Neural cell (in vitro differentiated cells): ENCODE measurements at regions not wholly inside any gene's neighbourhood (a gene's known extent, or its start where the extent isn't known, plus 50 kb on each side); places are given as distances from the start of the nearest gene placed in this dataset.

ENCODE experiments used
- H2AFZ ChIP-seq: fragments of 200-600, 300-800 bp; sonication (generic), shearing (Covaris generic); 2 replicates; pipeline ENCODE4 v1.6.0; 2014; ENCODE audit warnings: low read depth, mild to moderate bottlenecking, antibody characterized with exemption, low read length, moderate library complexity
- H3F3A ChIP-seq: fragments of 200-600 bp; shearing (Covaris generic); 2 replicates; pipeline ENCODE4 v1.6.1; 2016; ENCODE audit warnings: mild to moderate bottlenecking, moderate library complexity, mixed read lengths, antibody characterized with exemption, low read length; ENCODE audit not compliant: insufficient read depth, poor library complexity, severe bottlenecking
- H3K27ac ChIP-seq: fragments of 200-600, 300-800 bp; sonication (generic), shearing (Covaris generic); 2 replicates; pipeline ENCODE4 v1.5.1; 2014; ENCODE audit warnings: mild to moderate bottlenecking, low read length, moderate library complexity
- H3K27me3 ChIP-seq: fragments of 300-800, 200-600 bp; sonication (generic), shearing (Covaris generic); 2 replicates; pipeline ENCODE4 v1.6.0; 2014; ENCODE audit warnings: mild to moderate bottlenecking, low read depth, low read length, moderate library complexity; ENCODE audit not compliant: insufficient read depth
- H3K36me3 ChIP-seq: fragments of 300-800, 200-600 bp; sonication (generic), shearing (Covaris generic); 2 replicates; pipeline ENCODE4 v1.5.1; 2014; ENCODE audit warnings: mild to moderate bottlenecking, antibody characterized with exemption, low read length, moderate library complexity; ENCODE audit not compliant: insufficient read depth
- H3K4me2 ChIP-seq: fragments of 300-800, 200-600 bp; sonication (generic), shearing (Covaris generic); 2 replicates; pipeline ENCODE4 v1.6.0; 2014; ENCODE audit warnings: mild to moderate bottlenecking, low read length
- H3K4me3 ChIP-seq: fragments of 300-800, 200-600 bp; sonication (generic), shearing (Covaris generic); 2 replicates; pipeline ENCODE4 v1.5.1; 2014; ENCODE audit warnings: mild to moderate bottlenecking, low read length, moderate library complexity
- H3K79me2 ChIP-seq: fragments of 200-600 bp; shearing (Covaris generic); replicated peaks from 2 replicates; pipeline ENCODE4 v1.6.0; 2014; ENCODE audit warnings: mild to moderate bottlenecking, low read length, moderate library complexity; ENCODE audit not compliant: insufficient read depth
- H3K9ac ChIP-seq: fragments of 300-800, 200-600 bp; sonication (generic), shearing (Covaris generic); 2 replicates; pipeline ENCODE4 v1.6.1; 2016; ENCODE audit warnings: mild to moderate bottlenecking, low read length, mixed read lengths
- H3K9me2 ChIP-seq: fragments of 200-600 bp; shearing (Covaris generic); 2 replicates; pipeline ENCODE4 v1.6.1; 2016; ENCODE audit warnings: mild to moderate bottlenecking, low read length, mixed read lengths; ENCODE audit not compliant: insufficient read depth
- H3K9me3 ChIP-seq: fragments of 200-600, 300-800 bp; sonication (generic), shearing (Covaris generic); 2 replicates; pipeline ENCODE4 v1.6.1; 2016; ENCODE audit warnings: mild to moderate bottlenecking, mixed run types, low read length, moderate library complexity, mixed read lengths
- H4K20me1 ChIP-seq: fragments of 200-600 bp; shearing (Covaris generic); 2 replicates; pipeline ENCODE4 v1.6.1; 2016; ENCODE audit warnings: mild to moderate bottlenecking, mixed run types; ENCODE audit not compliant: insufficient read depth
- EP300 ChIP-seq: fragments of 450-650 bp; conservative IDR thresholded peaks from 2 replicates; pipeline ENCODE4 v1.6.1; 2014; ENCODE audit warnings: antibody characterized with exemption, mild to moderate bottlenecking, moderate library complexity; ENCODE audit not compliant: poor library complexity, severe bottlenecking
- EZH2 ChIP-seq: fragments of 200-600, 300-800 bp; shearing (Covaris generic), sonication (generic); IDR thresholded peaks from 2 replicates; pipeline ENCODE4 v1.6.1; 2014; ENCODE audit warnings: antibody characterized with exemption, low read length, borderline replicate concordance, mild to moderate bottlenecking; ENCODE audit not compliant: insufficient read depth, poor library complexity, severe bottlenecking
- MXI1 ChIP-seq: fragments of 450-650 bp; conservative IDR thresholded peaks from 2 replicates; pipeline ENCODE4 v1.6.1; 2014; ENCODE audit warnings: antibody characterized with exemption, mild to moderate bottlenecking; ENCODE audit not compliant: poor library complexity, severe bottlenecking
- POLR2AphosphoS5 ChIP-seq: IDR thresholded peaks from 2 replicates; pipeline ENCODE4 v1.6.1; 2012
- RAD21 ChIP-seq: fragments of 450-650 bp; conservative IDR thresholded peaks from 2 replicates; pipeline ENCODE4 v1.6.1; 2014; ENCODE audit warnings: antibody characterized with exemption, mild to moderate bottlenecking, moderate library complexity
- SMC3 ChIP-seq: fragments of 450-650 bp; conservative IDR thresholded peaks from 2 replicates; pipeline ENCODE4 v1.6.1; 2014; ENCODE audit warnings: antibody characterized with exemption, mild to moderate bottlenecking, moderate library complexity; ENCODE audit not compliant: poor library complexity
- TAF1 ChIP-seq: IDR thresholded peaks from 2 replicates; pipeline ENCODE4 v1.6.1; 2012; ENCODE audit warnings: low read depth
- TF ChIP-seq, protein P1 (sequence below): IDR thresholded peaks from 2 replicates; pipeline ENCODE4 v1.6.1; 2012; ENCODE audit warnings: borderline replicate concordance
- TF ChIP-seq, protein P2 (sequence below): fragments of 450-650 bp; IDR thresholded peaks from 2 replicates; pipeline ENCODE4 v1.5.1; 2014; ENCODE audit warnings: antibody characterized with exemption, mild to moderate bottlenecking, moderate library complexity; ENCODE audit not compliant: poor library complexity, severe bottlenecking

DNA sequence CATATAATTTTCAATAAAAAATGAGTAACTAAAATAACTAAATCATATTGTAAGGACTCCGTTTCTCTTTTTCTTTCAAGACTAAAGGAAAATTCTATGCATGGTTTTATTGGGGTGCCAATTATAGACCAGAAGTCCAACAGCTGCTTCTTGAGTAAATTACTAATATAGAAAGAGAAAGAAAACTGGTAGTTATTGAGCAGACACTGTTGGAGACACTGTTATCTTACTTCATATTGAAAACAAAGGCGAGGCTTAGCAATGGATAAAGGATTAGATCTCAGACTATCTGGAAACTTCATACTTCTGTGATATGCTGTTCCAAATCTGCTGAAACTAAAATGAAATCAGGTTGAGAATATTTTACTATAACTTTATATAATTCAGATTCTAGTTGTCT lies 169.6 kb upstream of the EYS start:
- Histone ChIP-seq H3F3A (no peaks in the 10 kb centered on the region), H3K4me2 (no peak overlapping the region), H3K27ac (no peak overlapping the region), H3K9me2 (no peaks in the 10 kb centered on the region), H3K27me3 (no peaks in the 10 kb centered on the region), H3K79me2 (no peaks in the 10 kb centered on the region), H3K9ac (no peak overlapping the region), H3K36me3 (no peaks in the 10 kb centered on the region), H3K9me3 (no peaks in the 10 kb centered on the region), H4K20me1 (no peaks in the 10 kb centered on the region), H3K4me3 (no peak overlapping the region), H2AFZ (no peak overlapping the region)
- TF ChIP-seq, protein P1, sequence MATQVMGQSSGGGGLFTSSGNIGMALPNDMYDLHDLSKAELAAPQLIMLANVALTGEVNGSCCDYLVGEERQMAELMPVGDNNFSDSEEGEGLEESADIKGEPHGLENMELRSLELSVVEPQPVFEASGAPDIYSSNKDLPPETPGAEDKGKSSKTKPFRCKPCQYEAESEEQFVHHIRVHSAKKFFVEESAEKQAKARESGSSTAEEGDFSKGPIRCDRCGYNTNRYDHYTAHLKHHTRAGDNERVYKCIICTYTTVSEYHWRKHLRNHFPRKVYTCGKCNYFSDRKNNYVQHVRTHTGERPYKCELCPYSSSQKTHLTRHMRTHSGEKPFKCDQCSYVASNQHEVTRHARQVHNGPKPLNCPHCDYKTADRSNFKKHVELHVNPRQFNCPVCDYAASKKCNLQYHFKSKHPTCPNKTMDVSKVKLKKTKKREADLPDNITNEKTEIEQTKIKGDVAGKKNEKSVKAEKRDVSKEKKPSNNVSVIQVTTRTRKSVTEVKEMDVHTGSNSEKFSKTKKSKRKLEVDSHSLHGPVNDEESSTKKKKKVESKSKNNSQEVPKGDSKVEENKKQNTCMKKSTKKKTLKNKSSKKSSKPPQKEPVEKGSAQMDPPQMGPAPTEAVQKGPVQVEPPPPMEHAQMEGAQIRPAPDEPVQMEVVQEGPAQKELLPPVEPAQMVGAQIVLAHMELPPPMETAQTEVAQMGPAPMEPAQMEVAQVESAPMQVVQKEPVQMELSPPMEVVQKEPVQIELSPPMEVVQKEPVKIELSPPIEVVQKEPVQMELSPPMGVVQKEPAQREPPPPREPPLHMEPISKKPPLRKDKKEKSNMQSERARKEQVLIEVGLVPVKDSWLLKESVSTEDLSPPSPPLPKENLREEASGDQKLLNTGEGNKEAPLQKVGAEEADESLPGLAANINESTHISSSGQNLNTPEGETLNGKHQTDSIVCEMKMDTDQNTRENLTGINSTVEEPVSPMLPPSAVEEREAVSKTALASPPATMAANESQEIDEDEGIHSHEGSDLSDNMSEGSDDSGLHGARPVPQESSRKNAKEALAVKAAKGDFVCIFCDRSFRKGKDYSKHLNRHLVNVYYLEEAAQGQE: no peak
- TF ChIP-seq EP300: no peak
- TF ChIP-seq TAF1: no peak
- TF ChIP-seq MXI1: no peak
- no peak for TF ChIP-seq EZH2
- no peak for TF ChIP-seq SMC3
- TF ChIP-seq, protein P2, sequence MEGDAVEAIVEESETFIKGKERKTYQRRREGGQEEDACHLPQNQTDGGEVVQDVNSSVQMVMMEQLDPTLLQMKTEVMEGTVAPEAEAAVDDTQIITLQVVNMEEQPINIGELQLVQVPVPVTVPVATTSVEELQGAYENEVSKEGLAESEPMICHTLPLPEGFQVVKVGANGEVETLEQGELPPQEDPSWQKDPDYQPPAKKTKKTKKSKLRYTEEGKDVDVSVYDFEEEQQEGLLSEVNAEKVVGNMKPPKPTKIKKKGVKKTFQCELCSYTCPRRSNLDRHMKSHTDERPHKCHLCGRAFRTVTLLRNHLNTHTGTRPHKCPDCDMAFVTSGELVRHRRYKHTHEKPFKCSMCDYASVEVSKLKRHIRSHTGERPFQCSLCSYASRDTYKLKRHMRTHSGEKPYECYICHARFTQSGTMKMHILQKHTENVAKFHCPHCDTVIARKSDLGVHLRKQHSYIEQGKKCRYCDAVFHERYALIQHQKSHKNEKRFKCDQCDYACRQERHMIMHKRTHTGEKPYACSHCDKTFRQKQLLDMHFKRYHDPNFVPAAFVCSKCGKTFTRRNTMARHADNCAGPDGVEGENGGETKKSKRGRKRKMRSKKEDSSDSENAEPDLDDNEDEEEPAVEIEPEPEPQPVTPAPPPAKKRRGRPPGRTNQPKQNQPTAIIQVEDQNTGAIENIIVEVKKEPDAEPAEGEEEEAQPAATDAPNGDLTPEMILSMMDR: no peak
- no peak for TF ChIP-seq RAD21
- no peak for TF ChIP-seq POLR2AphosphoS5

DNA sequence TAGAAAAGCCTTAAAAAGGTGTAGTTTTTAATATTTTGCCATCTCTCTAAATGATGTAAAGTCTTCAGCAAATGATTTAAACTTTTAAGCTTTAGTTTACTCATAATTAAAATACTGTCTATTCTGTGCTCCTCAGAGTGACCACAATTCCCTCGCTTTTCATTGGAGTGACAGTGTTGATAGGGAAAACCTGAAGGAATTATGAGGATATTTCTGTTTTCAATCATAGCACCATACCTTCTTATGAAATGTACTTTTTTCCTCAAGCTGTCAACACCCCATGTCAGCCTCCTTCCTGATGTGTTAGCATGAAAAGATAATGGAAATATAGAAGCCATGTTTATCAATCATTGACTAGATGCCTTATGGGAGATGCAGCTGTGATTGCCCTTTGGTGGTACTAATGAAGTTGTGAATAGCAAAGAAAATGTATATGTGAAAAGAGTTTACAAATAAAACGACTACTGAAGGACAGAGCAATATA lies 145.4 kb upstream of the EYS start:
- H2AFZ ChIP-seq: no peak overlapping the region
- TF ChIP-seq EP300 (peak; percentile 90), RAD21 (no peak), POLR2AphosphoS5 (peak; percentile 79)
- TF ChIP-seq, protein P1: peak; percentile 92
- no peaks in the 10 kb centered on the region for H4K20me1 ChIP-seq
- H3K4me3 ChIP-seq: no peak overlapping the region
- H3K9me2 ChIP-seq: no peaks in the 10 kb centered on the region
- H3K9ac ChIP-seq: no peak overlapping the region
- H3K27ac ChIP-seq: no peak overlapping the region
- no peaks in the 10 kb centered on the region for H3K27me3 ChIP-seq
- H3F3A ChIP-seq: no peaks in the 10 kb centered on the region
- no peaks in the 10 kb centered on the region for H3K36me3 ChIP-seq
- H3K79me2 ChIP-seq: no peaks in the 10 kb centered on the region
- H3K4me2 ChIP-seq: no peak overlapping the region
- no peaks in the 10 kb centered on the region for H3K9me3 ChIP-seq
